ENCODE measurements at regions not wholly inside any gene's neighbourhood (a gene's known extent, or its start where the extent isn't known, plus 50 kb on each side); places are given as distances from the start of the nearest gene placed in this dataset.

GRCh38 chr1:209434066-209434465 lies 149.4 kb upstream of the CAMK1G start:
- Histone ChIP-seq H3K14ac (ENCODE audit: low read length) (peak overlapping the region; percentile 99), H3K4me2 (ENCODE audit: low read length) (no peak overlapping the region), H3K18ac (ENCODE audit: low read length) (peak overlapping the region; percentile 97), H4K12ac (ENCODE audit: low read depth, low read length) (peak overlapping the region; percentile 78), H3K4me3 (ENCODE audit: low read depth, low read length) (no peak overlapping the region), H2AK5ac (ENCODE audit: low read length) (peak overlapping the region; percentile 99), H3K27ac (ENCODE audit: low read depth, low read length) (peak overlapping the region; percentile 99), H4K8ac (ENCODE audit: low read depth, low read length) (peak overlapping the region; percentile 94), H3K4ac (ENCODE audit: low read depth, low read length) (peak overlapping the region; percentile 98), H2BK120ac (ENCODE audit: insufficient read depth, low read length, poor library complexity) (peak overlapping the region; percentile 98), H3K79me1 (ENCODE audit: low read length) (peaks cover 60% of the 10 kb centered on the region), H4K91ac (ENCODE audit: low read depth, low read length) (peak overlapping the region; percentile 99), H2BK5ac (ENCODE audit: low read depth, low read length, poor library complexity) (peak overlapping the region; percentile 98), H3K4me1 (ENCODE audit: control insufficient read depth in 1 of 2, insufficient read depth in 2 of 2, low read length in 2 of 2) (peaks cover 26 to 36% of the 10 kb centered on the region in 2 experiments), H2BK12ac (ENCODE audit: low read length) (peak overlapping the region; percentile 98), H3K9ac (ENCODE audit: low read length) (peak overlapping the region; percentile 45), H3K79me2 (ENCODE audit: control insufficient read depth, insufficient read depth, low read length, poor library complexity) (peaks cover 33% of the 10 kb centered on the region), H3K9me3 (ENCODE audit: insufficient read depth, low read depth, low read length) (no peaks in the 10 kb centered on the region), H3K23ac (ENCODE audit: low read length) (peak overlapping the region; percentile 70), H2AFZ (ENCODE audit: insufficient read depth, low read length, poor library complexity) (peak overlapping the region; percentile 37), H3K36me3 (ENCODE audit: control insufficient read depth in 1 of 2, insufficient read depth in 2 of 2, low read length in 2 of 2) (peaks cover 9 to 10% of the 10 kb centered on the region in 2 experiments), H3K27me3 (ENCODE audit: insufficient read depth, low read length) (no peaks in the 10 kb centered on the region)
- no peak for DNase-seq
- no CpG with 5 or more reads among the region's 1 CpG for WGBS (ENCODE audit: extremely low coverage, insufficient coverage, insufficient read length)

GRCh38 chr1:209434631-209435217 lies 148.8 kb upstream of the CAMK1G start:
- Histone ChIP-seq H4K12ac (ENCODE audit: low read depth, low read length) (peak overlapping the region; percentile 75), H2AFZ (ENCODE audit: insufficient read depth, low read length, poor library complexity) (peak overlapping the region; percentile 68), H4K8ac (ENCODE audit: low read depth, low read length) (peak overlapping the region; percentile 87)

GRCh38 chr1:209435654-209436566 lies 147.6 kb upstream of the CAMK1G start:
- peak overlapping the region; percentile 99 for H3K27ac ChIP-seq (ENCODE audit: low read depth, low read length)
- no CpG with 5 or more reads among the region's 6 CpGs for WGBS (ENCODE audit: extremely low coverage, insufficient coverage, insufficient read length)
- H3K9me3 ChIP-seq (ENCODE audit: insufficient read depth, low read depth, low read length), result no peaks in the 10 kb centered on the region
- H3K27me3 ChIP-seq (ENCODE audit: insufficient read depth, low read length), result no peaks in the 10 kb centered on the region
- peaks cover 24 to 31% of the 10 kb centered on the region in 2 experiments for H3K4me1 ChIP-seq (ENCODE audit: control insufficient read depth in 1 of 2, insufficient read depth in 2 of 2, low read length in 2 of 2)
- peak overlapping the region; percentile 100 for H2BK120ac ChIP-seq (ENCODE audit: insufficient read depth, low read length, poor library complexity)
- peak overlapping the region; percentile 100 for H4K91ac ChIP-seq (ENCODE audit: low read depth, low read length)
- H3K23ac ChIP-seq (ENCODE audit: low read length), result no peak overlapping the region
- H3K36me3 ChIP-seq (ENCODE audit: control insufficient read depth in 1 of 2, insufficient read depth in 2 of 2, low read length in 2 of 2), result peaks cover 9 to 10% of the 10 kb centered on the region in 2 experiments
- H3K4ac ChIP-seq (ENCODE audit: low read depth, low read length), result no peak overlapping the region
- H2BK5ac ChIP-seq (ENCODE audit: low read depth, low read length, poor library complexity), result peak overlapping the region; percentile 98
- no peak overlapping the region for H3K9ac ChIP-seq (ENCODE audit: low read length)
- DNase-seq, result peak; percentile 80 to 88
- no peak overlapping the region for H2AK5ac ChIP-seq (ENCODE audit: low read length)
- H3K4me2 ChIP-seq (ENCODE audit: low read length), result no peak overlapping the region
- H4K8ac ChIP-seq (ENCODE audit: low read depth, low read length), result peak overlapping the region; percentile 87
- peaks cover 43% of the 10 kb centered on the region for H3K79me1 ChIP-seq (ENCODE audit: low read length)
- H3K79me2 ChIP-seq (ENCODE audit: control insufficient read depth, insufficient read depth, low read length, poor library complexity), result peaks cover 19% of the 10 kb centered on the region
- peak overlapping the region; percentile 55 for H3K14ac ChIP-seq (ENCODE audit: low read length)
- no peak overlapping the region for H4K12ac ChIP-seq (ENCODE audit: low read depth, low read length)
- peak overlapping the region; percentile 65 for H2BK12ac ChIP-seq (ENCODE audit: low read length)
- H3K4me3 ChIP-seq (ENCODE audit: low read depth, low read length), result no peak overlapping the region
- H3K18ac ChIP-seq (ENCODE audit: low read length), result no peak overlapping the region
- H2AFZ ChIP-seq (ENCODE audit: insufficient read depth, low read length, poor library complexity), result no peak overlapping the region

More at GRCh38 chr1:209434631-209435217, 148.8 kb upstream of the CAMK1G start:
- H3K27me3 ChIP-seq (ENCODE audit: insufficient read depth, low read length), result no peaks in the 10 kb centered on the region
- peaks cover 26 to 36% of the 10 kb centered on the region in 2 experiments for H3K4me1 ChIP-seq (ENCODE audit: control insufficient read depth in 1 of 2, insufficient read depth in 2 of 2, low read length in 2 of 2)
- peak overlapping the region; percentile 99 for H3K18ac ChIP-seq (ENCODE audit: low read length)
- H3K4ac ChIP-seq (ENCODE audit: low read depth, low read length), result peak overlapping the region; percentile 91
- H3K9me3 ChIP-seq (ENCODE audit: insufficient read depth, low read depth, low read length), result no peaks in the 10 kb centered on the region
- no peak for DNase-seq
- H3K14ac ChIP-seq (ENCODE audit: low read length), result peak overlapping the region; percentile 95
- H2BK120ac ChIP-seq (ENCODE audit: insufficient read depth, low read length, poor library complexity), result peak overlapping the region; percentile 100
- peak overlapping the region; percentile 100 for H2BK12ac ChIP-seq (ENCODE audit: low read length)
- peaks cover 55% of the 10 kb centered on the region for H3K79me1 ChIP-seq (ENCODE audit: low read length)
- WGBS (ENCODE audit: extremely low coverage, insufficient coverage, insufficient read length), result no CpG with 5 or more reads among the region's 7 CpGs
- H3K27ac ChIP-seq (ENCODE audit: low read depth, low read length), result peak overlapping the region; percentile 99
- peak overlapping the region; percentile 9 for H3K9ac ChIP-seq (ENCODE audit: low read length)
- H2BK5ac ChIP-seq (ENCODE audit: low read depth, low read length, poor library complexity), result peak overlapping the region; percentile 99
- H3K23ac ChIP-seq (ENCODE audit: low read length), result no peak overlapping the region
- H3K79me2 ChIP-seq (ENCODE audit: control insufficient read depth, insufficient read depth, low read length, poor library complexity), result peaks cover 29% of the 10 kb centered on the region
- H3K4me3 ChIP-seq (ENCODE audit: low read depth, low read length), result no peak overlapping the region
- H3K36me3 ChIP-seq (ENCODE audit: control insufficient read depth in 1 of 2, insufficient read depth in 2 of 2, low read length in 2 of 2), result peaks cover 9 to 10% of the 10 kb centered on the region in 2 experiments
- peak overlapping the region; percentile 99 for H2AK5ac ChIP-seq (ENCODE audit: low read length)
- H3K4me2 ChIP-seq (ENCODE audit: low read length), result no peak overlapping the region
- H4K91ac ChIP-seq (ENCODE audit: low read depth, low read length), result peak overlapping the region; percentile 100

GRCh38 chr1:209439828-209440227 lies 143.7 kb upstream of the CAMK1G start:
- Histone ChIP-seq H2BK12ac (ENCODE audit: low read length) (no peak overlapping the region), H3K4me1 (ENCODE audit: control insufficient read depth in 1 of 2, insufficient read depth in 2 of 2, low read length in 2 of 2) (peaks cover 6 to 13% of the 10 kb centered on the region in 2 experiments), H3K4me3 (ENCODE audit: low read depth, low read length) (no peak overlapping the region), H3K4me2 (ENCODE audit: low read length) (no peak overlapping the region), H2BK120ac (ENCODE audit: insufficient read depth, low read length, poor library complexity) (no peak overlapping the region), H2AK5ac (ENCODE audit: low read length) (no peak overlapping the region), H3K79me2 (ENCODE audit: control insufficient read depth, insufficient read depth, low read length, poor library complexity) (peaks cover 4% of the 10 kb centered on the region), H2AFZ (ENCODE audit: insufficient read depth, low read length, poor library complexity) (no peak overlapping the region), H3K14ac (ENCODE audit: low read length) (no peak overlapping the region), H3K9me3 (ENCODE audit: insufficient read depth, low read depth, low read length) (no peaks in the 10 kb centered on the region), H2BK5ac (ENCODE audit: low read depth, low read length, poor library complexity) (no peak overlapping the region), H3K9ac (ENCODE audit: low read length) (no peak overlapping the region), H3K79me1 (ENCODE audit: low read length) (peaks cover 15% of the 10 kb centered on the region), H4K91ac (ENCODE audit: low read depth, low read length) (no peak overlapping the region), H3K27ac (ENCODE audit: low read depth, low read length) (no peak overlapping the region), H3K23ac (ENCODE audit: low read length) (no peak overlapping the region), H4K12ac (ENCODE audit: low read depth, low read length) (no peak overlapping the region), H3K27me3 (ENCODE audit: insufficient read depth, low read length) (no peaks in the 10 kb centered on the region), H3K4ac (ENCODE audit: low read depth, low read length) (no peak overlapping the region), H4K8ac (ENCODE audit: low read depth, low read length) (no peak overlapping the region), H3K18ac (ENCODE audit: low read length) (no peak overlapping the region), H3K36me3 (ENCODE audit: control insufficient read depth in 1 of 2, insufficient read depth in 2 of 2, low read length in 2 of 2) (no peaks in the 10 kb centered on the region)
- DNase-seq, result no peak
- WGBS (ENCODE audit: extremely low coverage, insufficient coverage, insufficient read length), result 100% methylated on average over 1 of the region's 3 CpGs
